ENCODE measurements at regions not wholly inside any gene's neighbourhood (a gene's known extent, or its start where the extent isn't known, plus 50 kb on each side); places are given as distances from the start of the nearest gene placed in this dataset.

DNA sequence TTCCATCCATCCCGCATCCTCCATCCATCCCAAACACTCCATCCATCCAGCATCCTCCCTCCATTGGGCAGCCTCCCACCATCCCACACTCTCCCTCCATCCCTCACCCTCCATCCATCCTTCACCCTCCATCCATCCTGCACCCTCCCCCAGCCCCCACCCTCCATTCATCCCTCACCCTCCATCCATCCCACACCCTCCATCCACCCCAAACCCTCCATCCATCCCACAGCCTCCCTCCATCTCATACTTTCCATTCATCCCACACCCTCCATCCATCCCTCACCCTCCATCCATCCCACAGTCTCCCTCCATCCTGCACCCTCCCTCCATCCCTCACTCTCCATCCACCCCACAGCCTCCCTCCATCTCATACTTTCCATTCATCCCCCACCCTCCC lies 60.4 kb downstream of the FOXI2 start:
- intact Hi-C loops (cut with DNase I), result no loop called here
- DNase-seq (ENCODE audit: low spot score), result no peak
- peak; percentile 91 for ATAC-seq

DNA sequence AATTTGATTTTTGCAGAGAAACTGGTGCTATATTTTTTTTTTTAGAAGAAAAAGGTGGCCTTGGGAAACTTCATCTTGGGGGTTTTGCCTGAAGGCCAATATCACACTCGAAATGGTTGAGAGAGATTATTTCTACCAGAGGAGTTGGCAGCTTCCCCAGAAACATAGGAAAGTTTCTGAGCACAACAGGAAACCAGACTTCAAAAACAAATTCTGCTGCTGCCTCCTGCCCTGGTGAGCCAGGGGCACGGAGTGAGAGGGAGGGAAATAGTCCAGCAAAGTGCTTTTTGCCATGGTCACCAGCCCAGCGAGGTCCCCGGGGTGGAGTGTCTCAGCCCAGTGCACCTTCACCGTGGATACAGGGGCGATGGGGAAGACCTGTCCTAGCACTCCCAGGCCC lies 61.1 kb downstream of the FOXI2 start:
- no peak for DNase-seq (ENCODE audit: low spot score)
- intact Hi-C loops (cut with DNase I), result no loop called here
- no peak for ATAC-seq

DNA sequence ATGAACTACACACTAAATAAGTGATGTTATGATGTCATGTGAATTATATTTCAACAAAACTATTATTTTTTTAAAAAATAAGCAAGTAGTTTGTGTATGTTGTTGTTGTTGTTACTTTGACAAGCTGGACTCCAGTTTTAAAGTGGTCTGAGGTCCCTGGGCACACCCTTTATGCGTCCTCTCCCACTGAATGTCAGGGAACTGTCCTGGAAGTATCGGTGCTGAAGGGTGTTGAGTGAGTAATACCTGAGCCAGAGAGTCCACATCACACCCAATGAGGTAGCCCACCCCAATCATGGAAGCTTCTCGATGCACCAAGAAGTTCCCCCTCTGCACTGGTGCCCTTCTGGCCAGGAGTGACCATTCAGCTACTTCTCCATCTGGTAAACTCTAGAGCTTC lies 64.3 kb downstream of the FOXI2 start:
- no peak for ATAC-seq
- intact Hi-C loops (cut with DNase I), result no loop called here
- DNase-seq (ENCODE audit: low spot score), result no peak

DNA sequence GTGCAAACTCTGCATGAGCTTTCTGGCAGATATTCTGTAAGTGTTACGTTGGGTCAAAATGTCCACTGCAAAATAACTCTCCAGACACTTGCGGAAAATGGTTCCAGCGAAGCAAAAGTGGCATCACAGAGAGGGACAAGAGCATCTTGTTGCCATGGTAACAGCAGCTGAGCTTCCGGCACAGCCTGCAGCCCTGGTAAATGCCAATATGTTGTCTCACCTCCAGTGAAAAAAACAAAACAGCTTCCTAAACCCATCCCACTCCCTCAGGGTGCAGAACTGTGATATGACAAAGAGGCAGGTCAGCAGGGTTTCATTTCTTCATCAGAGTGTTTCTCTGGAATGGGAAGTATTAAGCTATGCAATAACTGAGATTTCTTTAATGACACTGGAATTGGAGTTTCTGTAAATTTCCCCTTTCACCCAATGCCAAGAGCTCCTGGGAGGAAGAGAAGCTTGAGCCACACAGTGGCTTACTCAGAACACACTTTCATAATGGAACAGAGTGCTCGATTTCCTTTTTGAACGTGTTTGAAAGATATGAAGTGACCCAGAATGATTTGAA lies 65.6 kb downstream of the FOXI2 start:
- intact Hi-C loops (cut with DNase I), result no loop called here
- ATAC-seq (no peak), DNase-seq (ENCODE audit: low spot score) (no peak)

DNA sequence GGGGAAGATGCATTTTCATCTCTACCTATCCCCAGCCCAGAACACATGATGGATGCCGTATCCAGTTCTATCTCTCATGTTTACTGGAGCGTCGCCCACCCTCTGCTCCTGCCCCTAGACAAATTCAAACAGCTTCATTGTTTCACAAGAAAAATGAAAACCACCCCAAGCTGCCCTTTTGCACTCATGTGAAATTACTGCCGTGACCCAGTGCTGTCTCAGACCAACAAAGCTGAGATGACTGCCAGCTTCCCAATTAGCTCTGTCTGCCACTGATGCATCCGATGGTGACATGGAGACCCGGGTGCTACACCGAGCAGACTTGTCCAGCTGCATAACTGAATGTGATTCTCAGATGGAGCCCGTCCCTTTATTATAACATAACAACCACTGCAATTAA lies 67.7 kb downstream of the FOXI2 start:
- DNase-seq (ENCODE audit: low spot score) (no peak), ATAC-seq (no peak)
- intact Hi-C loops (cut with DNase I), result no loop called here

DNA sequence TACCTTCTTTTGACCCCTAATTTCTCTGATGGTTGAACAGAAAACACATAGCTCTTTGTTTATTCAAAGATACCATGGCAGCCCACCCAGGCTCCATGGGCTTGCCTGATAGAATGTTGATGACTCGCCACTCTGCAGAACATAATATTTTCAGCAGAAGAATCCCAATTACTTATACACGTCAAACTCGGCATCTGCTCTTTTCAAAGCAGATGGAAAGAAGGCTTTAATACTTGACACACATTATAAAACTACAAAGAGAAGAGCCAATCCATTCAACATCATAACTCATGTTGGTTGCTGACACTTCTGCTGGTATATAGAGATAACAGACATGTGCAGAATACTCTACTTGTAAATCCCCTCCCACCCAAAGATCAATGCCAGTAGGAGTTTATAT lies 69.0 kb downstream of the FOXI2 start:
- intact Hi-C loops (cut with DNase I), result no loop called here
- DNase-seq (ENCODE audit: low spot score) (no peak), ATAC-seq (no peak)

DNA sequence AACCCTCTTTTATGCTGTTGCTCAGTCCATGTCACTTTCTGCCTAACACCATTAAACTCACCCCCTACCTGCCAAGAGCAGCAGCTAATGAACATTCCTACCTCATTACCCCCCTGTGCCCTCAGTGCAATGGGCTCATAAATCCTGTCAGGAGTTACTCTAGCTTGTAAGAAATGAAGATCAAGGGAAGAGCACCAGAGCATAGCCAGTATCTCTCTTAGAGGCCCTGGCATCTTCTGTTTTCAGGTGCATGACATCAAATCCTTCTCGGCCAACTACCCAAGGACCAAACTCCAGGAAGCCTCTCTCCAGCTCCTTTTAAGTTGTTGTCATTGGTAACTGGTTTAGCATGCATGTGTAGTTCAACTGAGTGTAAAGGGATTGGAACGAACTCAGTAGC lies 75.1 kb downstream of the FOXI2 start:
- intact Hi-C loops (cut with DNase I), result no loop called here
- ATAC-seq (no peak), DNase-seq (ENCODE audit: low spot score) (no peak)

DNA sequence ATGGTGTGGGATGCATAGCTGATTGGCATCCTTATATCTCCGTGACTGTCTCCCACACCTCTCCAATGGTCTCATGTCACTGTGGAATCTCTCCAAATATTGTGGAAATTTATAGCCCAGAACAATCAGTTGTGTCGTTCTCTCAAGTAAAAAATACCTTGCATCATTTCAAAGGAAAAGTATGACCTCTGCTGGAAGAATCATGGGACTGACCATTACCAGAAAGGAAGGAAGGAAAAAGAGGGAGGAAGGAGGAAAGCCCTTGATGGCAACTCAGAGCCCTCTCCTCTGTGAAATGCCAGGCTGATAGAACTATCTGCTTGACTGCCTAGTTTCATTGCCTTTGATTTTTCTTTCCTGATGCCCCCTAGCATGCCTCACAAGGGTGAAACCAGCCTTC lies 76.3 kb downstream of the FOXI2 start:
- ATAC-seq, result no peak
- DNase-seq (ENCODE audit: low spot score), result no peak
- intact Hi-C loops (cut with DNase I), result no loop called here

DNA sequence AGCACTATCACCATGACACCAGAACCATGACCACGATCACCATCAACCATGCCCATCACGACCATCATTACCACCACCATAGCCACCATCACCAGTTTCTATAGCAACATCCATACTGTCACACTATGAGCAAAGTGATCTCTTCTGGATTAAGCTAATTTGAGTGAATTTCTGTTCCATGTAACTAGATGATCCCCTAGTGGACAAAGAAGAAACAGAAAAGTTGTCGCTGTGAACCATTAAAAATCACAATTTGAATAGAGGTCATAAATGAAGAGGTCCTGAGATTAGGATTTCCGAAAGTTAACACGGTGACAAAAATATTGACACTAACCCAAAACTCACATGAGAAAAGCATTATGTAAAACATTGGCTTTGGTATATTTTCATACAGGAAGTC lies 77.6 kb downstream of the CLRN3 start:
- DNase-seq (ENCODE audit: low spot score), result no peak
- intact Hi-C loops (cut with DNase I), result no loop called here
- ATAC-seq, result no peak

DNA sequence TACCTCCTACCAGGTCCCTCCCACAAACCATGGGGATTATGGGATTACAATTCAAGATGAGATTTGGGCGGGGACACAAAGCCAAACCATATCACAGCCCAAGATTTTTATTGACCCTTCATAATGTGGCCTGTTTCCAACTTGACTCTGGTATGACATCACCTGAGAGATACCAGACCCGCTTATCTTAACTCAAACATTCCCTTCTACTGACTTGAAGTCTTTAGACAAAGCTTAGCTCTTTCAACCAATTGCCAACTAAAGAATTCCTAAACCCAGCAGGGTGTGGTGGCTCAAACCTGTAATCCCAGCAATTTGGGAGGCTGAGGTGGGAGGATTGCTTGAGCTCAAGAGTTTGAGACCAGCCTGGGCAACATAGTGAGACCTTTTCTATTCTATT lies 67.9 kb downstream of the CLRN3 start:
- ATAC-seq (no peak), DNase-seq (ENCODE audit: low spot score) (no peak)
- intact Hi-C loops (cut with DNase I), result no loop called here

DNA sequence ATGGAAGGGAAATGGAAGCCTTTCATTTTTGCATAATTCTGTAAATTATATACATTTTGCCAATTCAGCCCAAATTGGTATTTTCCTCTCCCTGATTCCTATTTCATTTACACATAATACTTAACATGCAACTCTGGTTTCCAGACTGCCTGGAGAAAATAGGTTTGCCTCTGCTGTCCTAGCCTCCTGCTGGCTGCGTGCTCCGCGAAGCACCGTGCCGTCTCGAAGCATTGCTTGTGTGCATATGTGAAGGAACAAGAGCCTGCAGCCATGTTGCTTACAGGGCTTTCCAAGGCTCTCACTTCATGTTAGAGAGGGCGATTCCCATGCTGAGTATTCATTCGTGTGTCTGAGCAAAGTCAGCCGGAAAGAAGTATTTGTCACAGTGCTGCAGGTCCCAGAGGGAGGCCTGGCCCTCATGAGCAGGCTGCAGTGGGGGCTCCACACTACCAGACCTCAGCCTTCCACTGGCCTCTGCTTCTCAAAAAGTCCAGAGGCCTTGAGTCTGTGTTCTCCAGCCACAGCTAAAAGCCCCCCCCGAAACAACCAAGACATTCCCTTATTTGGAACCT lies 66.5 kb downstream of the CLRN3 start:
- intact Hi-C loops (cut with DNase I), result no loop called here
- DNase-seq (ENCODE audit: low spot score) (no peak), ATAC-seq (no peak)

DNA sequence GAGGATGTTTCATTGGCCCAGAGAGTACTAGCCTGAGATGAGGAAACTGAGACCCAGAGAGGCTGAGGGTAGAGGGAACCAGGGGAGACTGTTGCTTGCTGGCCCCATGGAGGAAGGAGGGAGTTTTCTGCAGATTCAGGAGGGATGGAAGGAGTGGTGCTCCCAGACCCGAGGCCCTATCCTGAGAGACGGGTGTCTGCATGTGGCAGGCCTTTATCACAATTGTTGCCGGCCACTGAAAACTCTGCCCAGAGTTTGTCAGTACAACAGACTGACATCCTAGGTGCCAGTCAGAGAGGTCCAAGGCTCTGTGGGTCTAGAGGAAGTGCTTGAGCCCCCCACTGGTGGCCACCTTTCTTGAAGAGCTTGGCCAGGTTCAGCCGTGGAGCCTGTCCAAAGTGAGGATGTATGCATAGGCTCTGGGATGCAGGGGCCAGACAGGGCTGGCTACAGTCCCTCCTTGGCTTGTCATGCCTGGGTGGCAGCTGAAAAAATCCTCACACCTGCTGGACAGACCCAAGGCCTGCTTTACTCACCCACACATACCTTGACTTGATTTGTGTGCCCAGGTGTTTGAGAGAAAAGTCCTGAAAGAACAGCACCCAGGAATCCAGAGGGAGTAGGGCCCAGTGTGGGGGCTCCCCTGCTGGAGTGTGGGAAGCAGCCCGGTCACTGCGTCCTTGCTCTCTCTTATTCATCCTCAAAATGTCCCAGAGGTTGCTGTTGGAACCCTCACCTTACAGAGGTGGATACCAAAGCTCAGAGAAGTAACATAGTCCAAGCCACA lies 65.2 kb downstream of the CLRN3 start:
- no peak for DNase-seq (ENCODE audit: low spot score)
- no peak for ATAC-seq
- intact Hi-C loops (cut with DNase I), result no loop called here
